Panc1 (cell line): ENCODE measurements at regions not wholly inside any gene's neighbourhood (a gene's known extent, or its start where the extent isn't known, plus 50 kb on each side); places are given as distances from the start of the nearest gene placed in this dataset.

Experiments
- CTCF ChIP-seq: fragments of 450-650 bp; IDR thresholded peaks from 2 replicates; pipeline ENCODE4 v1.5.1; 2017; ENCODE audit warnings: mild to moderate bottlenecking
- POLR2AphosphoS5 ChIP-seq: IDR thresholded peaks from 2 replicates; pipeline ENCODE4 v1.6.1; 2012; ENCODE audit warnings: mild to moderate bottlenecking, low read depth, low read length, moderate library complexity
- REST ChIP-seq, 2 experiments: IDR thresholded peaks; 2 replicates each; pipeline ENCODE4 v1.6.1; 2011 to 2012; ENCODE audit warnings: low read depth in 2 of 2, control low read depth in 1 of 2, low read length in 1 of 2, mild to moderate bottlenecking in 1 of 2, moderate library complexity in 1 of 2; ENCODE audit not compliant: insufficient read depth in 1 of 2
- SIN3A ChIP-seq: IDR thresholded peaks from 2 replicates; pipeline ENCODE4 v1.6.1; 2012; ENCODE audit warnings: low read depth, mild to moderate bottlenecking, low read length, moderate library complexity, borderline replicate concordance; ENCODE audit not compliant: insufficient read depth

- TF ChIP-seq CTCF (no peak), SIN3A (no peak), POLR2AphosphoS5 (no peak), REST (IDR thresholded peaks at IDR 0.05; ENCODE audit: insufficient read depth in 1 of 2, low read depth in 2 of 2, low read length in 1 of 2) (no peak)
Measured at GRCh38 chr7:12911053-12911452, 223.6 kb downstream of the ARL4A start.
